Epithelial cell of prostate (primary cell): ENCODE measurements at regions not wholly inside any gene's neighbourhood (a gene's known extent, or its start where the extent isn't known, plus 50 kb on each side); places are given as distances from the start of the nearest gene placed in this dataset.
"Not testable (repeated sequence)": the region's sequence is repeated elsewhere in the genome, so short reads cannot be mapped to it uniquely, and the experiment has no call there.

Source experiments
- DNase-seq: peaks from one replicate; pipeline ENCODE4 v3.0.0-alpha.2; 2011; ENCODE audit warnings: low read depth, low spot score
- H3K27ac ChIP-seq: fragments of 450-650 bp; 2 replicates; pipeline ENCODE4 v1.5.1; 2017; ENCODE audit warnings: mild to moderate bottlenecking

DNA sequence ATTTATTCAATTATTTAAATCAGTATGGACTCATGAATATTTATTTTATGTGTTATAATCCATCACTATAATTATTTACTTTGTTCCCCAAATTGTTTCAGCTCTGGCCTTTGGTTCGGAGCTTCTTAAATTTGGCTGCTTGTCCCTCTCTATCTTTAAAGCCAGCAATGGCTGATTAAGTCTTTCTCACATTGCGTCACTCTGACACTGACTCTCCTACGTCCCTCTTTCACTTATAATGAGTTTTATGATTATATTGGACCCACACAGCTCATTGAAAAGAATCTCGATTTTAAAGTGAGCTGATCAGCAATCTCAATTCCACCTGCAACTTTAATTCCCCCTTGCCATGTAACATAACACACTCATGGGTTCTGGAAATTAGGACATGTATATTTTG lies 185.2 kb upstream of the SLC39A10 start:
- no peak overlapping the region for H3K27ac ChIP-seq
- DNase-seq, result no peak

DNA sequence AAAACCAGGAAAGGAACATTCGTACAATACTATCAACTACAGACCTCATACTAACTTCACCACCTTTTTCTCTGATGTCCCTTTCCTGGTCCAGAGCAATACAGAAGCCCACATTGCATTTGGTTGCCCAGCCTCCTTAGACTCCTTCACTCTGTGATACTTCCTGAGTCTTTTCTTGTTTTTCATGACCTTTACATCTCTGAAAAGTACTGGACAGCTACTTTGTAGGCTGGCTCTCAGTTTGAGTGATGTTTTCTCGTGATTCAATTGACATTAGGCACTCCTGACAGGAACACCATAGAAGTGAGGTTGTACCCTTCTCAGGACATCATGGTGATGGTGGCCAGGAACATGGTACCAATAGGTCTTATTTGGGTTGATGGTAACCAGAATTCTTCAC lies 185.9 kb upstream of the SLC39A10 start:
- no peak for DNase-seq
- H3K27ac ChIP-seq, result no peak overlapping the region

DNA sequence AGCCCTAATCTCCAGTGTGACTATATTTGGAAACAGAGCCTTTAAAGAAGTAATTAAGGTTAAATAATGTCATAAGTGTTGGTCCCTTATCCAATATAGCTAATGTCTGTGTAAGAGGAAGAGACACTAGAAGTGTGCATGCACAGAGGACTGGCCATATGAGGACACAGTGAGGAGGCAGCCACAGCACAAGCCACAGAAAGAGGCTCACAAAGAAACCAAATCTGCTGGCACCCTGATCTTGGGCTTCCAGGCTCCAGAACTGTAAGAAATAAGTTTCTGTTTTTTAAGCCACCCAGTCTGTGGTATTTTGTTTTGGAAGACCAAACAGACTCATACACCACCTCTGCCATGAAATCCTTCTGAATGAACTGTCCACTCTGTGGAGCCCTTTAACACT lies 186.4 kb upstream of the SLC39A10 start:
- no peak for DNase-seq

DNA sequence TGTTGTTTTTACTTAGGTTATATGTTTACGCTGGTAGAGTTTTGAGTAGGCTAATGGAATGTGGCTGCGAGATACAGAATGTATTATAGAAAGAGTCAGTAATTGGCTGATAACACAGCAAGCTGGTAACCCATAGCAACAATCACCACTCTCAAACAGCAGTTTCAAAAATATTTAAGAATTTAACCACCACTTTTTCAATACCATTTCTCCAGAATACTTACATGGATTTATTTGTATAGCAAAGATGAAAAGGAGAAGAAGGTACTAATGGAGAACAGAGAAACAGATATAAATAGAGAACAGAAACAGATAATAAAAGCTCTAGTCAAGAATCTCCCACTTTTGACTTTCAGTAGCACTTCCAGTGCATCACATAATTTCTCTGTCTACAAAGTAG lies 188.3 kb upstream of the SLC39A10 start:
- no peak overlapping the region for H3K27ac ChIP-seq
- DNase-seq, result no peak

More for the DNA sequence above, 186.4 kb upstream of the SLC39A10 start:
- no peak overlapping the region for H3K27ac ChIP-seq

DNA sequence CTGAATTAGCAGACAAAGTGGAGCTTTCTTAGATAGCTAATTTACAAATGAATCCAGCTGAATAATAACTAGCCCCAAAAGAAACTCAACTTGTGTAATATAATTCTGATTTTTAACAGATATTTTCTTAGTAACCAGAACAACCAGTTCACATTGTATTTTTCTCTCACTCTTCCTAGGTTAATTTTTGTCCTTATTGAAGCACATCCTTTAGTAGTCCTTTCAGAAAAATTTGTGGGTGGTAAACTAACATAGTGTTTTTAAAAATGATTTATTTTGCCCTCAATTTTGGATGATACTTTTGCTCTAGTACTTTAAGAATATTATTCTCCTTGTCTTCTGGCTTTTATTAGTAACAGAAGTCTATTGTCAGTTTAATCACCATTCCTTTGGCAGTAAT lies 190.6 kb upstream of the SLC39A10 start:
- DNase-seq, result no peak
- no peak overlapping the region for H3K27ac ChIP-seq

DNA sequence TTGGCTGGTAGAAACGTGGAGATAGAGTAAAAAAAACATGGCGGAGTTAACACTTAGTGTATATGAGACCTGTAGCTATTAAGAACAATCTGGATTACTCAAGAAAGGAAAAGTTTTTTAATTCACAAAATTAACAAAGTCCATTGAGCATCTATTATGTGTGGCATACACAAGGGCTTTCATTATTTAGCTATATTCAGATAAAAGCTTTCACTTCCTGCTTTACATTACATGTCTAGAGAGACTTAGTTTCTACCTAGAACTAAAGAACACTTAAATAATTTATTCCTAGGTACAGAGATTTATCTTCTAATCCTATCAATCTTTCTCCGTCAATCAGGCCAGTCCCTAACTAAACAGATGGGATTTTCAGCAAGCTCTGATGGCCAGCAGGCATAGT lies 196.0 kb upstream of the SLC39A10 start:
- H3K27ac ChIP-seq, result no peak overlapping the region
- DNase-seq, result no peak

DNA sequence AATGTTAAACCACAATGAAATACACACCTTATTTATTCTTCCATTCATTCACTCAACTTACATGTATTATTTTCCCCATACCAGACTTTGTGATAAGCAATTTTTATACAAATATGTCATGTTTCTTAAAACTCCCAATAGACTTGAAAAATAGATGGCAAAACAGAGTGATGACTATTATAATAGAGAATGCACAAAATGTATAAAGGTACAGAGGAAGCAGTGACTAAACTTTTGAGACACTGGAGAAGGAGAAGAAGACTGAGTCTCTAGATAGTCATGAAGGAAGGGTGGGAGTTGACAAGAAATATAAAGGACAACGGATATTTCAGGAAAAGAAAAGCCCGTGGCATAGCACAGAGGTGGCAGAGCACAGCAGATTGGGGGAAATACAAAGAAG lies 198.1 kb upstream of the SLC39A10 start:
- H3K27ac ChIP-seq, result no peak overlapping the region
- no peak for DNase-seq

DNA sequence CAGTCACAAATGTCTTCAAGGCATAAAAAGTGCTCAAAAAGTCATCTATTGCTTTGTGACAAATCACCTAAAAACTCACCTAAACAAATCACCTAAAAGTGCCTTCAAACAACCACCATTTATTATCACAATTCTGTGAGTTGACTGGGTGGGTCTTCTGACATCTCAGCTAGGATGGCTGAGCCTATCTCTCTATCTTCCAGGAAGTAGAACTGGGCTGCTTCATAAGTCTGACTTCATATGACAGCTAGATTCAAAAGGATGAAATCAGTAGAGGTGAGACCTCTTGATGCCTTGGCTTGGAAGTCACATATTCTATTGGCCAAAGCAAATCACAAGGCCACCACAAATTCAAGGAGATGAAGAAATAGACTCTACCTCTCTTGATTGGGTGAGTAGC lies 199.2 kb upstream of the SLC39A10 start:
- H3K27ac ChIP-seq, result no peak overlapping the region
- DNase-seq, result no peak

DNA sequence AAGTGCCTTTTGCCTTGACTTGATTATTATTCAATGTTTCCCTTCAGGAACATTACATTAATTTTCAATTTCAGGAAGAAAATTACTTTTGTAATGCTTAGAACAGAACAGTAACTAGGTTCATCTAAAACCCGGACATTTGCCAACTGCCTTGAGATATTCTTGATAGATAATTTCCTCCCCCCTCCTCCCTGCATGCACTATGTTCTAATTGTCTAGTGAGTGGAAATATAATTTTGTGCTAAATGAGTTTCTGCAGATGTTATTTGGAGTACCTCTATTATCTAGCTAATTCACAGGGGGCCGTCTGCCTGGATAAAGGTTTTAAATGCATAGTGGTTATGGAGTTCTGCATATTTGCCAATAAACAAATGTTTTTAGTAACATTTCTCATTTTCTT lies 200.3 kb upstream of the SLC39A10 start:
- no peak overlapping the region for H3K27ac ChIP-seq
- no peak for DNase-seq

DNA sequence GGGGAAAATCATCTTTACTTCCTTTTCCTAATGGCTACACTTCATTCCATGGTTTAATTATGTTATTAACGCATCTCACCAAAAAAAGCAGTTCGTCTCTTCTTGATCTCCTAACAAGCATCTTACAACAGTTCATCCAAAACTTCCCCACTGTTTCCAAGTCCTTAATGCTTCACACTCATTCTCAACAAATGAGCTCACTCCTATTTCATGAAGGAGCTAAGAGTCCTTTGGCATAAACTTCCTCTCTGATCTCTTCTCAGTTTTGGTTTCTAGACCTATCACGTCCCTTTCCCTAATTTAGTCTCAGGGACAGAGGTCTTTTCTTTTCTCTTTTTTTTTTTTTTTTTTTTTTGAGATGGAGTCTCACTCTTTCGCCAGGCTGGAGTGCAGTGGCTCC lies 205.9 kb upstream of the SLC39A10 start:
- no peak overlapping the region for H3K27ac ChIP-seq
- no peak for DNase-seq

DNA sequence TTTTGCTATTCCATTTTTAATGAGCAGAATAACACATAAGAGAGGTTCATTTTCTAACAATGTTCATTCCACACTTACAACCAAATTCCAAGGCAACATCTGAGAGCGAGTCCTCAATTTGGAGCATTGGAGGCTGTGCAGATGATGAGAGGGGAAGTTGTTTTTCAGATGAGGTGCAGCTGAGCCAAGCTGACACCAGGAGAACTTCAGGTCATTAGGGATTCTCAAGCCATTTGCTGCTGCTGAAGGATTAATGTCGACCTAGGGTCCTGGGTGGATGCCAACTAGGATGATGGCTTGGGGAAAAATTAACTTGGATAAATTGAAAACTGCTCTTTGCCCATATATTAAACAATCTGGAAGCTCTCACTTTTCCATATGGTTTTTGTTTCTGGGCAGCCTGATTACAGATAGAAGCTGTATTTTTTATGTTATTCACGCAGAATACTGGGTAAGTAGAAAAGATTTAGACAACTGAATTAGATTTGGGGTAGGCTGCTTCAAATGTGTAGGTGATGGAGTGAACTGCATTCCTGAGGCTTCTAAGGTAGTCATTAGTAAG lies 206.4 kb upstream of the SLC39A10 start:
- no peak overlapping the region for H3K27ac ChIP-seq
- no peak for DNase-seq

DNA sequence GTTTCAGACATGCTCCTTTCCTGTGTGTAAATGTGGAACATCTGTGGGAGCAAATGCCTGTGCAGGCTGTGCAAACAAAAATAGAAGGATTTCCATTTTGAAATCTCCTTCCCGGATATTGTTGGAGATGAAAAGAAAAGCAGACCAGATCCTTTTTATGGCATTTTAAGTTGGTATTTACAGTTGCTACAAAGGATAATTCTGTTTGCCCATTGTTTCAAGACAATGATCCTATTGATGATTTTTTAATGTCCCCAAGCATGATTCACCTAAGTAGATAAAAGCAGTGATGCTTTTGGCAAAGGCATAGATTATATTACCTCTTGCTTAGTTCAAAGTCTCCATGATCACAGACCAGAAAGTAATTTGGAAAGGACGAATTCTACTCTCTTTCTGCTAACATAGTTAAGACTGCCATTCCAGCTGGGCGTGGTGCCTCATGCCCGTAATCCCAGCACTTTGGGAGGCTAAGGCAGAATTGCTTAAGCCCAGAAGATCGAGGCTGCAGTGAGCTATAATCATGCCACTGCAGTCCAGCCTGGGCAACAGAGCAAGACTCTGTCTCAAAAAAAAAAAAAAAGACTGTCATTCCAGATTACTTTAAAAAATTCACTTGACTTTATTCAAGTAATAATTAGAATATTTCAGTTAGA lies 209.6 kb upstream of the SLC39A10 start:
- no peak overlapping the region for H3K27ac ChIP-seq
- no peak for DNase-seq

DNA sequence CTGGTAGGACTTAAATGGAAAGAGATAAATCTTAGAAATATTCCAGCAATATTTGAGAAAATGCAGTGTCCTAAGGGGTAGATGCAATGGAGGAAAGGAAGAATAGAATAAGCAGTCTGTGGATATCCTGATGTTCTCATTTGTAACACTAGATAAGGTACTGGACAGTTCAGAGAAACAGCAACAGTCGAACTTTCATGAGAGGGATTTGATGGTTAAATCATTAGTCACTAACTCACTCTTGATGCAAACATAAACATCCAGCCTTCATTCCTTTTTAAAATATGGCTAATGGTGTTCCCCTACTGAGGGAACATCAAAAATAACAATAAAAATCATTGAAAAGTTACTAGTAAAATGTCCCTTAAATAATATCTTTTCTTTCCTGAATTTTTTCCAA lies 211.4 kb upstream of the SLC39A10 start:
- H3K27ac ChIP-seq, result no peak overlapping the region
- no peak for DNase-seq

DNA sequence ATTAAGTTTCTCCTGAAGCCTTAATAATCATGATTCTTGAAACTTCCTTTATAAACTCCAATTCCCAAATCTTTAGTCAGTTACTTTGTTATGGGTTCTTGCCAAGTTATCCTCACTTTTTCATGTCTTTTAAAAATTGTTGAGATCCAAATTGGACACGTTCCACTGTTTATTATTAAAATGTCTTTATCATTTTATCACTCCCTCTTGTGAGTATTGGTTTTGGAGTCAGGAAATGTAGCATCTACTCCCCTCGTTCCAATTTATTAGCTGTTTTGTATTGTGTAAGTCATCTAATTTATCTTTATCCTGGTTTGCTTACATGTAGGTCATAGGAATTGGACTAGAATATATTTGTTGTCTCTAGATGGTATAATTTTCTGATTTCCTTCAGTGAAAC lies 213.1 kb upstream of the SLC39A10 start:
- no peak for DNase-seq
- no peak overlapping the region for H3K27ac ChIP-seq

DNA sequence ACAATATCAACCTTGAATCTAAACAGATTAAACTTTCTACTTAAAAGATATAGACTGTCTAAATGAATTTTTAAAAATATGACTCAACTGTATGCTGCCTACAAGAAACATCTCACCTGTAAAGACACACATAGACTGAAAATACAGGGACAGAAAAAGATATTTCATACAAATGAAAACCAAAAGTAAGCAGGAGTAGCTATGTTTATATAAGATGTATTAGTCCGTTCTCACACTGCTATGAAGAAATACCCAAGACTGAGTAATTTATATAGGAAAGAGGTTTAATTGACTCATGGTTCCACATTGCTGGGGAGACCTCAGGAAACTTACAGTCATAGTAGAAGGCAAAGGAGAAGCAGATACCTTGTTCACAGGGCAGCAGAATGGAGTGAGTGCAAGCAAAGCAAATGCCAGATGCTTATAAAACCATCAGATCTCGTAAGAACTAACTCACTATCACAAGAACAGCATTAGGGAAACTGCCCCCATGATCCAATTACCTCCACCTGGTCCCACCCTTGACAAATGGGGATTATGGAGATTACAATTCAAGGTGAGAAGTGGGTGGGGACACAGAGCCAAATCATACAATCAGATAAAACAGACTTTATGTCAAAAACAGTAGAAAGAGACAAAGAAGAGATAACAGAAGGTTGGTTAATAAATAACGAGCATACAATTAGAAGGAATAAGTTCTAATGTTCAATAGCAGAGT lies 214.4 kb upstream of the SLC39A10 start:
- H3K27ac ChIP-seq, result no peak overlapping the region
- no peak for DNase-seq

DNA sequence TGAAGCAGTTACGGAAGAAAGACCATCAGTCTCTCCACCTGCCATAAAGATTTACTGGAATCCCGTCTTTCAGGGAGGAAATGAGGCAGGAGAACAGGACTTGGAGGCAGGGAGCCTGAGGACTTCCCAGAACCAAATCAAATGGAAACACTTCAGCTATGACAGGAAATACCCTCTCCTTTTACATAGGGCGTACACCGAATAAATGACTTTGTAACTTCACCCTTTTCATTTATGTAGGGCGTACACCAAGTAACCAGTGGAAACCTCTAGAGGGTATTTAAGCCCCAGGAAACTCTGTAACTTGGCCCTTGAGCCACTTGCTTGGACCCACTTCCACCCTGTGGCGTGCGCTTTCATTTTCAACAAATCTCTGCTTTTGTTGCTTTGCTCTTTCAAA lies 218.3 kb upstream of the SLC39A10 start:
- DNase-seq, result no peak
- H3K27ac ChIP-seq, result no peak overlapping the region

DNA sequence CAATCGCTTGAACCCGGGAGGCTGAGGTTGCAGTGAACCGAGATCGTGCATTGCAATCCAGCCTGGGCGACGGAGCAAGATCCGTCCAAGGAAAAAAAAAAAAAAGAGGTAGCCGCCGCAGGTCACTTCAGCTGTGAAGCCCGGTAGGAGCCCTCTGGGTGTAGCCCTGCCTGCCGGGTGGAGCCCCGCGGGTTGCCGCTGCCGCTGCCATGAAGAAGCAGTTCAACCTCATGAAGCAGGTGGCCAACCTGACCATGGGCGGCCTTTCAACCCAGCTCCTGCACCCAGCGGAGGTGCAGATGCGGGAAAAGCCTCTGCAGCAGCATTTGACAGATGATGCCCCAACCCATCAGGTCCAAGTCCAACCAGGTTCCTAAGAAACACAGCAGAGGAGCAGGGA lies 219.5 kb upstream of the SLC39A10 start:
- DNase-seq, result no peak

DNA sequence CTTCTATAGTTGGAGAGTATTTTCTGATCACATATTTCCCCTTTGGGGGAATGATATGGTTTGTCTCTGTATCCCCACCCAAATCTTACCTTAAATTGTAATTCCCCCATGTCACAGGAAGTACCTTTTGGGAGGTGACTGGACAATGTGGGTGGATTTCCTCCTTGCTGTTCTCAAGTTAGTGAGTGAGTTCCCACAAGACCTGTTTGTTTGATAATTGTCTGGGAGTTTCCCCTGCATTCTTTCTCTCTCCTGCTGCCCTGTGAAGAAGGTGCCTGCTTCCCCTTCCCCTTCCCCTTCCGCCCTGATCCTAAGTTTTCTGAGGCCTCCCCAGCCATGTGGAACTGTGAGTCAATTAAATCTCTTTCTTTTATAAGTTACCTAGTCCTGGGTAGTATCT lies 222.7 kb upstream of the SLC39A10 start:
- no peak for DNase-seq
- H3K27ac ChIP-seq, result no peak overlapping the region

More for the DNA sequence above, 219.5 kb upstream of the SLC39A10 start:
- no peak overlapping the region for H3K27ac ChIP-seq

DNA sequence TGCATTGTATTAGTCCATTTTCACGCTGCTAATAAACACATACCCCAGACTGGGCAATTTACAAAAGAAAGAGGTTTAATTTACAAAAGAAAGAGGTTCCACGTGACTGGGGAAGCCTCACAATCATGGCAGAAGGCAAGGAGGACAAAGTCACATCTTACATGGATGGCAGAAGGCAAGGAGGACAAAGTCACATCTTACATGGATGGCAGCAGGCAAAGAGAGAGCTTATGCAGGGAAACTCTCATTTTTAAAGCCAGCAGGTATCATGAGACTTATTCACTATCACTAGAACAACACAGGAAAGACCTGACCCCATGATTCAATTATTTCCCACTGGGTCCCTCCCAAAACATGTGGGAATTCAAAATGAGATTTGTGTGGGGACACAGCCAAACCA lies 223.3 kb upstream of the SLC39A10 start:
- DNase-seq, H3K27ac ChIP-seq: not testable (repeated sequence)

DNA sequence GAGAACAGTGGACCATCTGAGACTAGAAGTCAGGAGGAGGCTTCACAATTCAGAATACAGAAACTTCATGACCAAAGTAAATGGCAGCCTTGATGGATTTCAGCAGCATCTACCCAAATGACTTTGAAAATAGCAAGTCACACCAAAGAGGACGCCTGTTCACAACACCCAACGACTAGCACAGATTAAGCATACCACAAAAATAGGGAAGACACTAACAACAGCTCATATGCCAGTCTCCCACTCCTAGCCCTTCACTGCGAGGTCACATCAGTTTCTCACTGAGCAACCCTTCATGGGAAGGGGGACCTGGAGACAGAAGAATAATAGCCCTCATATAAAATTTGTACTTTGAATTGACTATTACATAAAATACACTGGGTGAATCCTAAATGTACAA lies 228.4 kb upstream of the SLC39A10 start:
- DNase-seq, result no peak
- no peak overlapping the region for H3K27ac ChIP-seq

DNA sequence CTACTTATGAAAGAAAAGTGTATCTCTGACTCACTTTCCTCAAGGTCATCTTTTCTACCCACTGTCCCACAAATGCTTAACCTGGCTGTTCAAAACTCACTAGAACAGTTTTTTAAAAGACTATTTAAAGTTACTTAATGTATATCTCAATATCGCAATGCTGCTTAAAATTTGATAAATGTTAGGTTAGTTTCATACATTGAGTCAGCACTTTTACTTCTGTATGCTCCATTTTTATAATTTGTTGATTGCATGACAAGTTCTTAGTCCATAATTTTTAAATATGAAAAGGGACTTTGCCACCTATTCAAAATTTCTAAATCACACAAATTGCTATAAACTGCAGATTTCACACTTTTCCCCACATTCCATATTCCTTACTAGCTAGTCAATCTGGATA lies 231.7 kb upstream of the SLC39A10 start:
- H3K27ac ChIP-seq, result no peak overlapping the region
- no peak for DNase-seq

DNA sequence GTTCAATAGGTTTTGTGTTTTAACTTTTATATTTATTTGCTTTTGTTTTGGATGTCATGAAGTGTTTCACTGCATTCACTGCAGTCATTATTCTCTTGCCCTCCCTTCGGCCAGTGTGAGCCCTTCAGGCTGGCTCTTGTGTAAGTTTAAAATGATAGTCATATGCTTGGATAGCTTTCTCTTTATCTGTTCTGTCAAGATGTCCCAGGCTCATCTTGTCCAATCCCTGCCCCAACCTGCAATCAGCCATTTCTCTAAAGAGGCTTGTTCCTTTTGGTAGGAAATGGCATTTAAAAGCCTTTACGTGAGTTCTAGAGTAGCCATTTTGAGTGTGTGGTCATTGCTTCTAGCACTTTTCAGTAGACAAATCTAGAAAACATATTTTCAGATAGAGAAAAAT lies 238.0 kb upstream of the SLC39A10 start:
- no peak for DNase-seq
- no peak overlapping the region for H3K27ac ChIP-seq
